Calu3 (cell line): ENCODE measurements at regions not wholly inside any gene's neighbourhood (a gene's known extent, or its start where the extent isn't known, plus 50 kb on each side); places are given as distances from the start of the nearest gene placed in this dataset.

Source experiments
- BruUV-seq: library from RNA; stranded (reverse); fragments of 400-500 nt; replicated peaks from 2 replicates; lab custom pipeline; 2021; lab: Mats Ljungman, UMichigan
- CTCF ChIA-PET: fragments of 300-600 bp; sonication (Branson Sonifier 250); formaldehyde crosslinking; loops from one replicate; lab custom pipeline; 2022; ENCODE audit warnings: antibody characterized with exemption; lab: Charles Lee
- DNase-seq: peaks from one replicate; pipeline ENCODE4 v3.0.0; 2022
- H3K27ac Mint-ChIP-seq: one replicate; pipeline ENCODE4 v1.8.0; 2022; ENCODE audit warnings: mixed read lengths; ENCODE audit not compliant: unreplicated experiment
- H3K27me3 Mint-ChIP-seq: one replicate; pipeline ENCODE4 v1.8.0; 2022; ENCODE audit warnings: mixed read lengths; ENCODE audit not compliant: unreplicated experiment
- H3K36me3 Mint-ChIP-seq: one replicate; pipeline ENCODE4 v1.8.0; 2022; ENCODE audit warnings: mild to moderate bottlenecking, moderate library complexity, mixed read lengths; ENCODE audit not compliant: insufficient read depth, unreplicated experiment
- H3K4me1 Mint-ChIP-seq: one replicate; pipeline ENCODE4 v1.8.0; 2022; ENCODE audit warnings: mild to moderate bottlenecking, low read depth, mixed read lengths; ENCODE audit not compliant: unreplicated experiment
- H3K4me3 Mint-ChIP-seq: one replicate; pipeline ENCODE4 v1.8.0; 2022; ENCODE audit warnings: mild to moderate bottlenecking, low read depth, moderate library complexity, mixed read lengths; ENCODE audit not compliant: unreplicated experiment
- H3K9me3 Mint-ChIP-seq: one replicate; pipeline ENCODE4 v1.8.0; 2022; ENCODE audit warnings: low read depth, mixed read lengths; ENCODE audit not compliant: unreplicated experiment
- CTCF ChIP-seq: fragments of 200-600 bp; IDR thresholded peaks from one replicate; pipeline ENCODE4 v1.8.0; 2022; ENCODE audit warnings: antibody characterized with exemption; ENCODE audit not compliant: unreplicated experiment
- intact Hi-C: fragments of 100-400 bp; cut with micrococcal nuclease; formaldehyde crosslinking; loops from one replicate; pipeline ENCODE4 v1.10.0; 2022; ENCODE audit not compliant: unreplicated experiment

- peaks cover 2% of the 10 kb centered on the region for H3K9me3 Mint-ChIP-seq
- peaks cover 56% of the 10 kb centered on the region for H3K27me3 Mint-ChIP-seq
- H3K4me1 Mint-ChIP-seq, result no peaks in the 10 kb centered on the region
- no TSS peak for BruUV-seq
- no peak overlapping the region for H3K27ac Mint-ChIP-seq
- H3K4me3 Mint-ChIP-seq, result no peak overlapping the region
- no peak for TF ChIP-seq CTCF
- DNase-seq, result no peak
- H3K36me3 Mint-ChIP-seq, result no peaks in the 10 kb centered on the region
- CTCF ChIA-PET, result interaction anchor here (0.6 kb wide), 1 partner anchor 29 kb away, joined by 3 read pairs; no protein-coding TSS in a partner anchor
- intact Hi-C loops, result no loop called here
Measured at GRCh38 chr3:72238010-72238691, 453.2 kb upstream of the PROK2 start.

DNA sequence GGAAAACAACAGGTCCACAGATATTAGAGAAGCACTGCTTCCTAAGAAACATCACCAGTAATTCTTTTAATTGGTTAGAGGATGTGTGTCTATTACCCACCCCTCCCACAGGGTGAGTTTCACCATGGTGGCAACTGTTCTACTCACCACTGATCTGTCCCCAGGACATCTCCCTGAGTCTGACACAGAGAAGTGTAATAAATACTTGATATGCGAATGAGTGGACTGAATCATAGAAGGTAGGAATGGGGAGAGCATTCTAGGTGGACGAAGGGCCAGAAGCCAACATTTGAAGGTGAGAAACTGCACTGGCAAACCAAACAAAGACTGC is 452.7 kb upstream of the PROK2 start:
- CTCF ChIA-PET, result no interaction called here
- H3K36me3 Mint-ChIP-seq, result no peaks in the 10 kb centered on the region

GRCh38 chr3:72234391-72234790 is 449.4 kb upstream of the PROK2 start:
- CTCF ChIA-PET, result no interaction called here
- intact Hi-C loops, result no loop called here

More for the DNA sequence above, 452.7 kb upstream of the PROK2 start:
- Mint-ChIP-seq H3K4me3 (no peak overlapping the region), H3K27me3 (peaks cover 62% of the 10 kb centered on the region), H3K9me3 (peaks cover 2% of the 10 kb centered on the region), H3K27ac (no peak overlapping the region), H3K4me1 (no peaks in the 10 kb centered on the region)
- TF ChIP-seq CTCF, result no peak
- DNase-seq, result no peak
- no TSS peak for BruUV-seq
- intact Hi-C loops, result no loop called here

DNA sequence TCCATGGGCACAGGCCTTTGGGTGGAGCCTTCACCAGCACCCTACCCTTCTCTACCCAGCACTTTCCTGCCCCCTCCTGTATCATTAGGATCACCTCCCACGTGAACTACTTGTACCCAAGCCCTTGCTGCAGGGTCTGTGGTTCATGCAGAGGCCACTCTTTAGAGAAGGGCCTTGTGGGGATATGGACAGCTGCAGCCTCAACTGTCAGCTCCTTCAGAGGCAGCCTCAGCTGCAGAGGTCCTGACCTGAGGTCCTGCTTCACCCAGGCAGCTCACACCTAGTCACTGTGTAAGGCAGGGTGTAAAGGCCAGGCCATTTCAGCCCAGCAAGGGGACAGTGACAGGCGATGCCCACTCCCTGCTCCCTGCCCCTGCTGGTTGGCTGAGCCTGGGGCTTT is 448.6 kb upstream of the PROK2 start:
- no peak for TF ChIP-seq CTCF
- H3K27me3 Mint-ChIP-seq, result peaks cover 69% of the 10 kb centered on the region
- H3K4me1 Mint-ChIP-seq, result no peaks in the 10 kb centered on the region

More at GRCh38 chr3:72234391-72234790, 449.4 kb upstream of the PROK2 start:
- peaks cover 68% of the 10 kb centered on the region for H3K27me3 Mint-ChIP-seq
- H3K9me3 Mint-ChIP-seq, result no peaks in the 10 kb centered on the region
- no TSS peak for BruUV-seq
- TF ChIP-seq CTCF, result no peak
- no peaks in the 10 kb centered on the region for H3K4me1 Mint-ChIP-seq
- no peak for DNase-seq
- H3K36me3 Mint-ChIP-seq, result no peaks in the 10 kb centered on the region
- H3K4me3 Mint-ChIP-seq, result no peak overlapping the region
- H3K27ac Mint-ChIP-seq, result no peak overlapping the region

More for the DNA sequence above, 448.6 kb upstream of the PROK2 start:
- no peak overlapping the region for H3K4me3 Mint-ChIP-seq
- DNase-seq, result no peak
- no peak overlapping the region for H3K27ac Mint-ChIP-seq
- intact Hi-C loops, result no loop called here
- H3K36me3 Mint-ChIP-seq, result no peaks in the 10 kb centered on the region
- no peaks in the 10 kb centered on the region for H3K9me3 Mint-ChIP-seq
- CTCF ChIA-PET, result no interaction called here
- BruUV-seq, result no TSS peak
